Adrenal gland (tissue), 9 donors: ENCODE measurements at regions not wholly inside any gene's neighbourhood (a gene's known extent, or its start where the extent isn't known, plus 50 kb on each side); places are given as distances from the start of the nearest gene placed in this dataset.

ENCODE experiments used
- DNase-seq, 7 donors: peaks; one replicate each; pipeline ENCODE4 v3.0.0-alpha.2; 2019 to 2020
- H3K27ac ChIP-seq, 5 donors: fragments of 200-600 bp; sonication (generic) in 4 of 5; 1 replicate in 3 of 5; 2 replicates in 2 of 5; pipeline versions ENCODE4 v1.5.1 to v1.8.0; 2016 to 2020; ENCODE audit warnings: mild to moderate bottlenecking in 1 of 5
- H3K27me3 ChIP-seq: fragments of 200-600 bp; 2 replicates; pipeline ENCODE4 v1.8.0; 2021
- H3K36me3 ChIP-seq, 2 donors: fragments of 200-600 bp; replicated peaks in 1 of 2; 1 replicate in 1 of 2; 2 replicates in 1 of 2; pipeline versions ENCODE4 v1.5.1 to v1.8.0; 2018 to 2022
- H3K4me1 ChIP-seq, 2 donors: fragments of 200-600 bp; replicated peaks in 1 of 2; 1 replicate in 1 of 2; 2 replicates in 1 of 2; pipeline versions ENCODE4 v1.5.1 to v1.8.0; 2018 to 2021
- H3K4me3 ChIP-seq, 4 donors: fragments of 200-600 bp; sonication (generic) in 3 of 4; one replicate each; pipeline ENCODE4 v1.5.1; 2016 to 2018
- H3K9me3 ChIP-seq, 3 donors: fragments of 200-600 bp; sonication (generic) in 1 of 3; replicated peaks in 1 of 3; 1 replicate in 2 of 3; 2 replicates in 1 of 3; pipeline versions ENCODE4 v1.5.1 to v1.8.0; 2016 to 2021
- POLR2A ChIP-seq, 2 donors: fragments of 450-650 bp; IDR thresholded peaks; one replicate each; pipeline ENCODE4 v1.6.1; 2017; ENCODE audit warnings: antibody characterized with exemption in 2 of 2, mild to moderate bottlenecking in 2 of 2, moderate library complexity in 1 of 2
- whole genome bisulfite sequencing, 4 donors: extraction: QIAGEN DNeasy Blood & Tissue Kit in 2 of 4; methylation state at CpG; one replicate each; pipeline versions ENCODE4 v1.1.5 to v1.1.7; 2013 to 2017; 5-methylcytosine and 5-hydroxymethylcytosine counted together
- intact Hi-C, 2 donors: fragments of 100-400 bp; cut with DNase I; formaldehyde crosslinking; loops; one replicate each; pipeline versions ENCODE4 v1.14.1 to v1.15.0; 2022 to 2023
- TF ChIP-seq, protein P1 (sequence below), 6 experiments: fragments of 450-650 bp in 4 of 6; fragments of 200-600 bp in 2 of 6; sonication (generic) in 1 of 6; IDR thresholded peaks; 1 replicate in 5 of 6; 2 replicates in 1 of 6; pipeline versions ENCODE4 v1.5.1 to v1.8.0; 2016 to 2021; ENCODE audit warnings: antibody characterized with exemption in 6 of 6, mild to moderate bottlenecking in 2 of 6, moderate library complexity in 1 of 6
- donor health status: healthy with polysubstance abuse.
- donor health status: Bipolar disorder and iron deficiency.
- donor health status: DM: yes; HTN: yes; CAD: no.
- donor health status: DM: no; HTN: no; CAD: no.
- donor health status: DM: no; HTN: no; CAD: no.

DNA sequence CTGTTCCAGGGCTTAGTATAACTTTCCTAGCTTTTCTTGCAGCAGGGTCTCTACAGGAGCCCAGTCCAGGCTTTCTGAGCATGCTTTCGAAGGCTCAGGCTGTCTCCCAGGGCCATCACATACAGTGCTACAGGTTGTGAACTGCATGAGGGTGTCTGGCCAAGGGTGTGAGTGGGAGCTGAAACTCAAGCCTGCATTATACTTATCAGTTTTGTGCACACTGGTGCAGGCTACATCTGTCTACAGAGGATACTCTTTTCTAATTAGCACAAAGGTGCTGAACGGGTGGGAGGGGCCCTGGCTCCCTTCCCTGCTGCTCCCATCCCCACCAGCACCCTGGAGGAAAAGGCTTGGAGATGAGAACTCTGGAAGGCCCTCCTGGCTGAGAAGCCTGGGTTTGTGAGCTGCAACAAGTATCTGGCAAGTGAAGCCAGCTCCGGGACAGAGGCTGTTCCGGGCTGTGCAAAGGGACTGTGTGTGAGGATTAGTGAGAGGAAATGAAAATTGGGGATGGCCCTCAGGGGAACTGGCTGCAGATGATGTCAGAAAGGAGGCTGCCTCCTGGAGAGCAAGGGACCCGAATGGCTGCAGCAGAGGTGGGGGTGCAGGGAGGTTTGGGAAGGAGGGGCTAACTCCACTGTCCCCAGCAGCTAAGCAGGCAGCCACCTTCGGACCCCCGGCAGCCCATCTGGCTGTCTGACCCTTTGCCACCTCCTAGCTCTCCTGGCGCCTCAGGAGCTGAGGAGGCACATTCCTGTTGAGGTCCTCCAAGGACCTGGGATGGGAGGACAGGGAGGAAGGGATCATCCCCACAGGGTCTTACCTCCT is 68.5 kb downstream of the EFNB1 start:
- Histone ChIP-seq H3K9me3 (no peaks in the 10 kb centered on the region), H3K4me3 (no peak overlapping the region), H3K27me3 (peaks cover 3% of the 10 kb centered on the region), H3K36me3 (no peaks in the 10 kb centered on the region), H3K27ac (peak overlapping the region in 1 of 5 donors; percentile 8), H3K4me1 (no peaks in the 10 kb centered on the region)
- 70 to 91% (median 82%) methylated on average over 3 to 8 of the region's 8 CpGs for WGBS, 4 donors
- no peak for TF ChIP-seq POLR2A (IDR thresholded peaks at IDR 0.05)
- TF ChIP-seq, protein P1, sequence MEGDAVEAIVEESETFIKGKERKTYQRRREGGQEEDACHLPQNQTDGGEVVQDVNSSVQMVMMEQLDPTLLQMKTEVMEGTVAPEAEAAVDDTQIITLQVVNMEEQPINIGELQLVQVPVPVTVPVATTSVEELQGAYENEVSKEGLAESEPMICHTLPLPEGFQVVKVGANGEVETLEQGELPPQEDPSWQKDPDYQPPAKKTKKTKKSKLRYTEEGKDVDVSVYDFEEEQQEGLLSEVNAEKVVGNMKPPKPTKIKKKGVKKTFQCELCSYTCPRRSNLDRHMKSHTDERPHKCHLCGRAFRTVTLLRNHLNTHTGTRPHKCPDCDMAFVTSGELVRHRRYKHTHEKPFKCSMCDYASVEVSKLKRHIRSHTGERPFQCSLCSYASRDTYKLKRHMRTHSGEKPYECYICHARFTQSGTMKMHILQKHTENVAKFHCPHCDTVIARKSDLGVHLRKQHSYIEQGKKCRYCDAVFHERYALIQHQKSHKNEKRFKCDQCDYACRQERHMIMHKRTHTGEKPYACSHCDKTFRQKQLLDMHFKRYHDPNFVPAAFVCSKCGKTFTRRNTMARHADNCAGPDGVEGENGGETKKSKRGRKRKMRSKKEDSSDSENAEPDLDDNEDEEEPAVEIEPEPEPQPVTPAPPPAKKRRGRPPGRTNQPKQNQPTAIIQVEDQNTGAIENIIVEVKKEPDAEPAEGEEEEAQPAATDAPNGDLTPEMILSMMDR (IDR thresholded peaks at IDR 0.05), result no peak
- DNase-seq, result no peak
- intact Hi-C loops, result no loop called here

DNA sequence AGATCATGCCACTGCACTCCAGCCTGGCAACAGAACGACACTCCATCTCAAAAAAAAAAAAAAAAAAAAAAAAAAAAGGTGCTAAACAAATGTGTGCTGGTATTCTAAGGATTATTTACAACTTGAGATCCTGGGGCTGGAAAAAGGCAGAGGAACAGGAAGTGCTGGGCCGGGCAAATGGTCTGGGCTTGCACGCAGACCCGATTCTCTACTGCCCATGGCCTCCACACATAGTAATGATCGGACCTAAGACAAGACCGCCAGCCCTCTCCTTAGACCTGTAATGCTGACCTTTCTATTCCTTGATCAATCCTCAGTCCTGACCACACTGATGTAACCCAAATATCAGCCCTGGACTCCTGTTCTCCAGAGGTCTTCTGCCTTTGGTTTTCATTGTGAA is 67.8 kb downstream of the EFNB1 start:
- Histone ChIP-seq H3K4me3 (no peak overlapping the region), H3K36me3 (no peaks in the 10 kb centered on the region), H3K9me3 (no peaks in the 10 kb centered on the region), H3K27ac (no peak overlapping the region), H3K27me3 (peaks cover 8% of the 10 kb centered on the region), H3K4me1 (no peaks in the 10 kb centered on the region)
- 71 to 84% (median 79%) methylated on average over 6 of the region's 6 CpGs for WGBS, 4 donors
- no peak for DNase-seq
- no peak for TF ChIP-seq POLR2A (IDR thresholded peaks at IDR 0.05)
- TF ChIP-seq, protein P1 (IDR thresholded peaks at IDR 0.05), result no peak
- intact Hi-C loops, result no loop called here

DNA sequence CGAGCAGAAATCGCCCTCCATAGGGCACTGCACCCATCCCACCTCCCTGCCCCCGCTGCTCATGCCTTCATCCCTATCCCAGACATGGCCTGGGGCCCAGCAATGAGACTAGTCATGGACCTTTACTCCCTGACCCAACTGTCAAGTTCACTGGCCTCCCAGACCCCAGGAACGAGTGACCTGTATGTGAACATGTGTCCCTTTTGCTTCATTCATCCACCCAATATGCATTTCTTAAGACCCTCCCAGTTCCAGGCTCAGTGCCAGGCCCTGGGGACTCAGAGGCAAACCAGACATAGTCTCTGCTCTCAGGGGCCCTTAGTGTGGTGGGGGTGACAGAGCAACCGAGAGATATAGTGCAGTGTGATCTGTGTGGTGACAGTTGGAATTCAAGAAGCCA is 67.0 kb downstream of the EFNB1 start:
- intact Hi-C loops, result no loop called here
- Histone ChIP-seq H3K27ac (peak overlapping the region in 3 of 5 donors; percentile 43 to 93 (median 74)), H3K9me3 (no peaks in the 10 kb centered on the region), H3K27me3 (peaks cover 8% of the 10 kb centered on the region), H3K4me3 (no peak overlapping the region), H3K4me1 (no peaks in the 10 kb centered on the region), H3K36me3 (no peaks in the 10 kb centered on the region)
- WGBS, 4 donors, result 47 to 89% (median 56%) methylated on average over 3 to 5 of the region's 5 CpGs
- no peak for DNase-seq
- TF ChIP-seq POLR2A (IDR thresholded peaks at IDR 0.05), result no peak
- TF ChIP-seq, protein P1 (IDR thresholded peaks at IDR 0.05), result no peak

DNA sequence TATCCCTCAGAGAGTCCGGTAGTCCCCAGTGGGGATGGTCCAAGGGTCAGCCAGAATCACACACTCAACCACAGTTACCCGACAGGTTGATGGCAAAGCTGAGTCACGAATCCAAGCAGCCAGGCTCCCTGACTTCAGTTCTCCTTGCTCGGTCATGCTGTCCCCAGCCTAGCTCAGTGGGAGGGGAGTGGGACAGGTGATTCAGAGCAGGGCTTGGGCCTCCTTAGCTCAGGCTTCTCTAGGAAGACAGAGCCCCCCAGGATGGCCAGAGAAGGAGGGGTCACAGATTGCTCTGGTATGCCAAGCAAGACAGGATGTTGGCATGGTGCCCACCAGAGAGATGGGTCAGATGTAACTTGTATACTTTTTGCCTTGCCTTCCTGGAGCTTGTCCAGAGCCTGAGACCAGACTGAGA is 66.5 kb downstream of the EFNB1 start:
- Histone ChIP-seq H3K27me3 (peaks cover 8% of the 10 kb centered on the region), H3K4me3 (no peak overlapping the region), H3K36me3 (no peaks in the 10 kb centered on the region), H3K4me1 (no peaks in the 10 kb centered on the region), H3K9me3 (no peaks in the 10 kb centered on the region), H3K27ac (peak overlapping the region in 3 of 5 donors; percentile 43 to 93 (median 74))
- DNase-seq, result peak; percentile 35 to 70 (median 53)
- TF ChIP-seq, protein P1 (IDR thresholded peaks at IDR 0.05), result no peak
- no peak for TF ChIP-seq POLR2A (IDR thresholded peaks at IDR 0.05)
- intact Hi-C loops, result no loop called here
- 42 to 52% methylated on average over 4 of the region's 4 CpGs; no CpG with 5 or more reads in 2 of the 4 donors for whole genome bisulfite sequencing, 4 donors
